LHCN-M2 (cell line): ENCODE measurements at regions not wholly inside any gene's neighbourhood (a gene's known extent, or its start where the extent isn't known, plus 50 kb on each side); places are given as distances from the start of the nearest gene placed in this dataset.
"Not testable (repeated sequence)": the region's sequence is repeated elsewhere in the genome, so short reads cannot be mapped to it uniquely, and the experiment has no call there.

Source experiments
- DNase-seq: peaks from one replicate; pipeline ENCODE4 v3.0.0-alpha.2; 2012; ENCODE audit warnings: low read depth

DNA sequence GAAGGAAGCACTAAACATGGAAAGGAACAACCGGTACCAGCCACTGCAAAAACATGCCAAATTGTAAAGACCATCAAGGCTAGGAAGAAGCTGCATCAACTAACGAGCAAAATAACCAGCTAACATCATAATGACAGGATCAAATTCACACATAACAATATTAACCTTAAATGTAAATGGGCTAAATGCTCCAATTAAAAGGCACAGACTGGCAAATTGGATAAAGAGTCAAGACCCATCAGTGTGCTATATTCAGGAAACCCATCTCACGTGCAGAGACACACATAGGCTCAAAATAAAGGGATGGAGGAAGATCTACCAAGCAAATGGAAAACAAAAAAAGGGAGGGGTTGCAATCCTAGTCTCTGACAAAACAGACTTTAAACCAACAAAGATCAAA is 126.3 kb upstream of the CAV2 start:
- DNase-seq: not testable (repeated sequence)

DNA sequence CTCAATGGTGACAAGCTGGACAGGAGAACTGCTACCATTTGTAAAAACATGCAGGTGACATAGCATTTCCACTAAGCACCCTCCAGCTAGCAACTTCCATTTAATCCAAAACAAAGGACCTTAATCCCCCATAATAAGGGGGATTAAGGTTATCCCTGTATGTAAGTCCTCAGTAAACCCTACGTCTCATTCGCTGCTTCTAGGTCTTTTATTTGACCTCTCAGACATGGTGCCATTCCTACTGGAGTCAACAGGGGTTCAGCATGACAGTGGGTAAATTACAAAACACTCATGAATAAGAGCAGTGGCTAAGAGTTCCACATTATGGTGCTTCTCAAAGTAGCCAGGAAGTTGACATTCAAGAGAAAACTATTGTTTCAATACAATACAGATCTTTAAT is 121.8 kb upstream of the CAV2 start:
- DNase-seq: no peak

DNA sequence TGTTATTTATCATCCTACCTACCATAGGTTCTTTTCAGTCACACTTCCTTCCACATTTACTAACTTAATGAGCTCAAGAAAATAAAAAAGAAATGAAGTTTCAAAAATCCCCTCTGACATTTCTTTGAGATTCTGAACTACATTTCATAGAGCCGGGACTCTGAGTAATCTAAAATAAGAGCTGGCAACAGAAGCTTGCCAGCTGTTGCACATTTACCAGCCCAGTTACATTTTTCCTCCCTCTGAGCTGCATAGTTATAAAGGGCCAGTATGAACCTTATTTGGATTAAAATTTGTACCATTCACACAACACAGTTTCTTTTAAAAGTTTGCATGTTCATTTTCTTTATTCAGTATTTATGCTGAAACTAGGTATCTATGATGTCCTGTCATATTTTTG is 119.5 kb upstream of the CAV2 start:
- DNase-seq: peak; percentile 81

DNA sequence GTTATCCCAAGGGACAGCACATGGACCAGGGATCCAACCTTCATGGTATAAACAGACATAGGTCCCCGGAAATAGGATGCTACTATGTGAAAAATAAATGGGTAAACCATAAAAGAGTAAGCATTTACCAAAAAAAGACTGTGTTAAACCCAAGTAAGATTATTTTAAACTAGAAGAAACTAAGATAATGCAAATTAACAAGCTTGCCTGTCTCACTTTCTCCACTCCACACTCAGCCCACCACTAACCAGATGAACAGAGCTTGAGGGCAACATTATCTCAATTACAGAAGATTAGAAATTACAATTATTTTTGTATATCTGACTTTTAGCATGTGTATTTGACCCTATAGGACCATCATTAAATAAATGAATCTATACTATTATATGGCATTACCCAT is 117.2 kb upstream of the CAV2 start:
- DNase-seq: no peak

DNA sequence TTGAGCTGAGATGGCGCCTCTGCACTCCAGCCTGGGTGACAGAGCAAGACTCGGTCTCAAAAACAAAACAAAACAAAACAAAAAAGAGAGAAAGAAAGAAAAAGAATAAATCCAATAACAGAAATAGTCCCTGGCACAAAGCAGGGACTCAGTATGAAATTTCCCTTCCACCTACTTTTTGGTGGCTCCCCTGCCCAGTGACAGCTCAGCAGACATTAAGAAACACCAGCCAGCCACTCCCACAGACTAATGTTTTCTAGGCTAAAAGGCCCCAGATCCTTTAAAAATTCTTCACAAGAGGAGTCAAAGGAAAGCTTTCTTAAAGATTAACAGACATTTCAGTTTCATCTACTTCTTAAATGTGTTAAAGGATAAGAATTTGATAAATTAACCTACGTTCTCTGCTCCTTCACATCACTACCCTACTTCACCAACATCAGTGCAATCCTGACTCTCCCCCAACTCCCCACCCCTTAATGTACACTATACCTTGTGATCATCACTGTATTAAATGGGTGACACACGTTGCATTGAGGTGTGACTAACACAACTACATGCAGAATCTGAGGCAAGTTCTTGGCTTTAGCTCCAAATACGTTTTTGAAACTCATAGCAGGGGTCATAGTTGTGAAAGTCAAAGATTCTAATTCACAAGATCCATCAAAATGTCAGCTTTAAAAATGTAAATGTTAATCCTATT is 114.5 kb upstream of the CAV2 start:
- no peak for DNase-seq

GRCh38 chr7:116386674-116387073 is 112.9 kb upstream of the CAV2 start:
- DNase-seq: no peak

- no peak for DNase-seq
Observed at GRCh38 chr7:116390363-116390762, 109.2 kb upstream of the CAV2 start.

DNA sequence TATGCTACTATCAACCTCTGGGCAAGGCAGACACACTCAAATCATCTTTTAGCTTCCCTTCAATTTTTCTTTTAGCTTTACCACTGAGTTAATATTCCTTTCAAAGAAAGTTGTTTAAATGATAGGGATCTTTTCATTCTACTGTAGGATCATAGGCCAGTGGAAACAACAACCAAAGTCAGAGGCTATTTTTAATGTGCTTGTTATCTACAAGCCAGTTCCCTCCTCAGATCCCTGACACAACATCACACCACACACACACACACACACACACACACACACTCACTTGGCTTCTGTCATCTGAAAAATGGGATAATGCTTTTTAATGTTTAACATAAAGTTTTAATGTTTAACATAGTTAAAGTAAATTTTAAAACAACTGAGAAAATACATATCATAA is 106.7 kb upstream of the CAV2 start:
- DNase-seq: no peak

DNA sequence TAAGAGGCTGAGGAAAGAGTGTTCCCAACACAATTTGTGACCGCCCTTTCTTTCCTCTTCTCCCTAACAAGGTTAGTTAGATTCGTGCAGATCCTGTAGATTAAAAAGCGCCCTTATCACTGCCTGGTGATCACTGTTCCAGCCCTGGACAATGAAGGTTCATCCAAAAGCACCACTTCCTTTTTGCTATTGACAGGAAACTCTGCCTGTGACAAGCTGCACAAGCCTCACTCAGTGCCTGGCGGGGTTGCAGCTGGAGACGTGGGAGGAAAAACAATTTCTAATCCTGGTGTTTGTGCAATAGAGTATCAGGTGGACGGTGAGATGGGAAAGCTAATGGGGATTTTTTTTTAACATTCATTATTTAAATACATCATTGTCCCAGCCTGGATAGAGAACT is 105.9 kb upstream of the CAV2 start:
- DNase-seq: peak; percentile 50

DNA sequence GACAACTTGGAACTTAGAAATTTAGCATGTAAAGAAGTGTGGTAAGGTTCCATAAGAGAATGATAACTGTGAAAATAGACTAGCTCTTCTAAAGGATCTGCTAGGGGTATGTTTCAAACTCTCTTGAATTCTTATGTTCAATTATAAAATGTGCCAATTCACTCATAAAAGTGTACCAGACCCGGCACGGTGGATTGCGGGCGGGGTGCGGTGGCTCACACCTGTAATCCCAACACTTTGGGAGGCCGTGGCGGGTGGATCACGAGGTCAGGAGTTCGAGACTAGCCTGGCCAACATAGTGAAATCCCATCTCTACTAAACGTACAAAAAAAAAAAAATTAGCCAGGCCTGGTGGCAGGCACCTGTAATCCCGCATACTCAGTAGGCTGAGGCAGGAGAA is 105.4 kb upstream of the CAV2 start:
- DNase-seq: no peak

- peak; percentile 96 for DNase-seq
Observed at GRCh38 chr7:116395141-116395791, 104.3 kb upstream of the CAV2 start.

- DNase-seq: no peak
Observed at GRCh38 chr7:116398672-116399071, 100.9 kb upstream of the CAV2 start.

GRCh38 chr7:116399819-116400218 is 99.7 kb upstream of the CAV2 start:
- peak; percentile 44 for DNase-seq

GRCh38 chr7:116400522-116400921 is 99.0 kb upstream of the CAV2 start:
- no peak for DNase-seq

GRCh38 chr7:116401711-116402110 is 97.8 kb upstream of the CAV2 start:
- DNase-seq: no peak

GRCh38 chr7:116403265-116403664 is 96.3 kb upstream of the CAV2 start:
- DNase-seq: peak; percentile 67

GRCh38 chr7:116404389-116404788 is 95.1 kb upstream of the CAV2 start:
- DNase-seq: no peak

GRCh38 chr7:116405810-116406209 is 93.7 kb upstream of the CAV2 start:
- DNase-seq: no peak

- DNase-seq: no peak
Observed at GRCh38 chr7:116407165-116407564, 92.4 kb upstream of the CAV2 start.

DNA sequence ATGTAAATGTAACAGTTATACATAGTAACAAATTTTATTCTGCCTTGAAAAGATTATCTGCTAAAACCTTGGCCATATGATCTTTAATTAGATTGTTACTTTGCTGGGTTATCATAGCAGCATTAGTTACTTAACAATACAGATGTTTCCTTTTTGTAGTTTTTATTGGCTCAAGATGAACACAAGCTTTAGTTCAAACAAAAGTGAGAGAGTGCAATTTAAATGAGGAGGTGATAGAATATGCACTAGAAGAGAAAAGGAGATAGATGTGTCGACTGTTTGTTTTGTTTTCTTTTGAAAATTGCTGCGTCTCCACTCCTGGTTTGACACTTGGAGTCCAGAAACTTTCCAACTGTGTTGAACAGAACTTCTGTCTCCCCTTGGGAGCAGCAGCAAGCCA is 91.4 kb upstream of the CAV2 start:
- DNase-seq: no peak

DNA sequence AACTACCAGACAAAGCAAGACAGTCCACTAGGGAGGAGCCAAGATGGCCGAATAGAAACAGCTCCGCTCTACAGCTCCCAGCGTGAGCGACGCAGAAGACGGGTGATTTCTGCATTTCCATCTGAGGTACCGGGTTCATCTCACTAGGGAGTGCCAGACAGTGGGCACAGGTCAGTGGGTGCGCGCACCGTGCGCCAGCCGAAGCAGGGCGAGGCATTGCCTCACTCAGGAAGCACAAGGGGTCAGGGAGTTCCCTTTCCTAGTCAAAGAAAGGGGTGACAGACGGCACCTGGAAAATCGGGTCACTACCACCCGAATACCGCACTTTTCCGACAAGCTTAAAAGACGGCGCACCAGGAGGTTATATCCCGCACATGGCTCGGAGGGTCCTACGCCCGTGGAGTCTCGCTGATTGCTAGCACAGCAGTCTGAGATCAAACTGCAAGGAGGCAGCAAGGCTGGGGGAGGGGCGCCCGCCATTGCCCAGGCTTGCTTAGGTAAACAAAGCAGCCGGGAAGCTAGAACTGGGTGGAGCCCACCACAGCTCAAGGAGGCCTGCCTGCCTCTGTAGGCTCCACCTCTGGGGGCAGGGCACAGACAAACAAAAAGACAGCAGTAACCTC is 90.6 kb upstream of the CAV2 start:
- DNase-seq: not testable (repeated sequence)

- not testable (repeated sequence) for DNase-seq
Observed at GRCh38 chr7:116410694-116411093, 88.8 kb upstream of the CAV2 start.
